ENCODE measurements at regions not wholly inside any gene's neighbourhood (a gene's known extent, or its start where the extent isn't known, plus 50 kb on each side); places are given as distances from the start of the nearest gene placed in this dataset.
"Not testable (repeated sequence)": the region's sequence is repeated elsewhere in the genome, so short reads cannot be mapped to it uniquely, and the experiment has no call there.

DNA sequence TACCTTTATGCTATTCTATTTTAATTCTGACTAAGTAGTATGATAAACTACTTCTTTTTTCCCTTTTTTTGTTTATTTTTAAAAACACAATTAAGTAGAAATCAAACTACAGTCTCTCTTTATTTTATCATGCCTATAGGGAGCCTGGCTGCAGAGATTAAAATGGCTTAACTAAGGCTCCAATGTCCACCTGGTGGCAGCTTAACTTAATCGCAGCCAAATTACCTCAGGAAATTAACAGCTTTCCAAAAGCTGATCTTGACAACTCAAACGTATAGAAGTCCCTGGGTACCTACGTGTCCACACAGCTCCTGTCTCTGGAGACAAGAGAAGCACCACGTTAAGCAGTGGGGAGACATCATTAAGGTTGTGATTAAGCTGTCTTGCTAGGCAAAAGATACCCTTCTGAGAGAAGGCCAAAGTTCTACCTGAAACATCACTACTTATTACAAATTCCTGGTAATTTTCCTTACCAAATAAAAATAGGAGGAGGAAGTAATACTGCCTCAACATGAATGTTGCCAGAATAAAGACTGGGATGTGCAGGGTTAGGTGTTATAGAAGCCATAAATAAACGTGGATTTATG lies 63.2 kb upstream of the SNX19 start:
- DNase-seq: peak; percentile 31

DNA sequence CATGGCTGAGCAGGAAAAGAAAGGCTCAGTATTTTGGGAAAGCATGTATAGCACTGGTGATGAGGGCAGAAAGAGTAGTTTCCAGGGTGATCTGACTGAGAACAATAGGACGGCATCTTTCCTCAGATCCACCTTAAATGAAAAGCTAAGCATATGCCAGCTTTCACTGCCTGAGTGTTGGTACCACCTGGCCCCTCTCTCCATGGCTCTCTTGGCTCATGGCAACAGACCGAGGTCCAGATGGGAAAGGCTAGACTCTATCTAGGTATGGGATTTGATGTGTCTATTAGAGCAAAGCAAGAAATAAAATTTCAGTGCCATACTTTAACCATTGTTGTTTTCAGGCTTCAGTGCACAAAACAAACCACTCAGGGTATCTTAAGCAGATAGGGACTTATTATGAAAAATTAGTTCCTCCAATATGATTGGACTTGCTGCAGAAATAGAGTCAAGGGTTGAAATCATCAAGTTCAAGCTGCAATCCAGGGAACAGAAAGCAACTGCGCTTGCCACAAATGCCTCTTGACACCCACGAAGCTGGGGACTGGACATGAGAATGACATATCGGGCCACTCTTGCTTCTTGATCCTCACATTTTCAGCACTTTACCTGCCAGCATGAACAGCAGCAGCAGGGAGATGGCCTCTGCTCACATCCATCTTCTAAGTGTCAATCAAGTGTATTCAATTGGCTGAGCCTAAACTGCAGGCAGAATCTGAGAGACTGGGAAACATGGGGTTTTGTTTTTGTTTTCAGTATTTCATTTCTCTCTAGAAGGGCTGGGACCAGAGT lies 64.0 kb upstream of the SNX19 start:
- DNase-seq: peak; percentile 8

GRCh38 chr11:130984241-130984640 lies 68.0 kb upstream of the SNX19 start:
- not testable (repeated sequence) for DNase-seq

GRCh38 chr11:130992788-130993187 lies 76.5 kb upstream of the SNX19 start:
- no peak for DNase-seq

DNA sequence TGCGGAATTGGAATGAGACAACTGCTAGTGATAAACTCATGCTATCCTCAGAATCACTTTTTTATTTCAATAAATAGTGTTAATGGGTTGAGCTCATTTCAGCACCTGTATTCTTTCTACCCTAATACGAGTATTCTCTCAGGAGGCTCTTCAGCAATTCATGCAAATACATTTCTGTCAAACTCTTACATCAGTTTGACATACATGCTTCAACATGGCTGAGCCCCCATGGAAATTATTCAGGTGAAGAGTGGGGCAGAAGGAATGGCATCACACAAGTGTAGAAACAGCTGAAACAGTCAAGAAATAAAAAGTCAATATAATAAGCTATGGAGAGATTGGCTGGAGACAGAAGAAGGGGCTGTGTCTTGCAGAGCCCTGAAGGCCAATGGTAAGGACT lies 77.8 kb upstream of the SNX19 start:
- no peak for DNase-seq

GRCh38 chr11:130995266-130995665 lies 79.0 kb upstream of the SNX19 start:
- no peak for DNase-seq

GRCh38 chr11:130997278-130997677 lies 81.0 kb upstream of the SNX19 start:
- no peak for DNase-seq

DNA sequence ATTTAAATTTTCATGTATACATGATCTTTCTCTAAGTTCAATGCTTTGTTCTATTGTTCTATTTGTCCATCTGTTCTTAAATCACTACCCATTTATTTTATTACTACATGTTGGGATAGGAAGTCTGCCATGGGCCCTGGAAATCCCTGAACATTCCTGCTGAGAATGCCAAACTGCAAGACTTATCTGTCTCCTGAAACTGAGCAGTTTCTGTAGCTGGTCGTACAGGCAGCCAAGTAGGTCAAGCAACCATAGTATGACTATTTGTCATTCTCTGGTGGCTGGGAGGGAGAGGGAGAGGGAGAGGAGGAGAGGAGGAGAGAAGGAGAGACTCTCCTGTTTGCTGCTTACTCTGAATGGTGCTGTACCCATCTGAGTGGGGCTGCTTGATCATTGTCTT lies 82.8 kb upstream of the SNX19 start:
- no peak for DNase-seq

GRCh38 chr11:130999992-131000770 lies 83.9 kb upstream of the SNX19 start:
- DNase-seq: peak; percentile 14

DNA sequence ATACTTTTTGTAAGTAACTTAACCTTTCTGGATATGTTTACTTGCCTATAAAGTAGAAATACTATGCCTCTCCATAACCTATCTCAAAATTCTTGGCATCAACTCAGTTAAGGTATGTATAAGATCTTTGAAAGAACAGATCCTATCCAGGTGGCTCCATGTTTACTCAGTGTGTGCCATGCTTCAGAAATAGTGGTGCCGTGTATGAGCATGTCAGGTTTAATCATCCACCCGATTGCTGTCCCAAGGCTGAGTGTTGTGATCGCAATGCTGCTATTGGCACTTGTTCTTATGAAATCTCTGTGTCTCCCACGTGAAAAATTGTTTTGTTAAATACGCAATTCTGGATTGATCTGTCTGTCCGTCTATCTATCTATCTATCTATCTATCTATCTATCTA lies 85.9 kb upstream of the SNX19 start:
- DNase-seq: no peak

DNA sequence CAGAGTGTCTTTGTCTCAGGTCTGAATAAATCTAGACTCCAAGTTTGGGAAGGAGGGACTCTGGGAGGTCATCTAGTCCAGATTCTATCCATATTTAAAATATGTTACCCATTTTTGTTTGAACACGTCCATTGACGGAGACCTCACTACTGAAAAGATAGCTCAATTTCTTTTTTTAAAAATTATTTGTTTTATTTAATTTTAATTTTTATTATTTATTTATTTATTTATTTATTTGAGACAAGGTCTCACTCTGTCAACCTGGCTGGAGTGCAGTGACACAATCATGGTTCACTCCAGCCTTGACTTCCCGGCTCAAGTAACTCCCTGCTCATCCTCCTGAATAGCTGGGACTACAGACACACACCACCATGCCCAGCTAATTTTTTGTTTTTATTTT lies 89.5 kb upstream of the SNX19 start:
- no peak for DNase-seq

- peak; percentile 26 for DNase-seq
Observed at GRCh38 chr11:131025020-131025419, 108.7 kb upstream of the SNX19 start.

DNA sequence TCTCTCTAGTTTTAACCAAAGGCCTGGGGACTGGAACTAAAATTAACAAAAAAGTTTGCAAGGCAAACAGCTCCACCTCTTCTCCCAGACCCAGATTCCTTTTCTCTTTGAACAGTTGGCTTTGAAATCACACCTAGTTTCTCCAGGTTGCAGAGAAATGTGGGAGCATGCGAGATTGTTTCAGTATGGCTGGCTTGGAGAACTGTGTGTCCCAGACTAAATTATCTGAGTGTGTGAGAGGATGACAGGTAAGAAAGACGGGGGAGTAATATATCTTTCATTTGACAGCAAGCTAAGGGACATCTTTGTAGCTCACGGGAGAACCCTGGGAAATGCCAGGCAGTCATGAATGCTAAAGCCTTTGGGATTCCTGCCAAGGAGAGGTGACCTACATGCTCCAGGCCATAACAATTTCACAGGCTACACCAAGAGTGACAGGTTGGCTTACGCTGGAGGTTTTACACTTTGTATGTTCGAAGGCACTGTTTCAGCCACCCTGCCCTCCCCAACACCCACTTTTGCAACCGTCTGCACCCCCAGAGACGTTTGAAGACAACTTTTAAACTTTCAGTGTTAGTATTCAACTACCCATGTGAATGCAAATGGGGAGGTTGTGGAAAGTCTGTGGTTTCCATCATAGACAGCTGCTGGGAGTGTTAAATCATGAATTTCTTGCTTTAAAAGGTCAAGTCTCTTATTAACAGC lies 109.3 kb upstream of the SNX19 start:
- peak; percentile 27 for DNase-seq

GRCh38 chr11:131027491-131027890 lies 111.2 kb upstream of the SNX19 start:
- no peak for DNase-seq

DNA sequence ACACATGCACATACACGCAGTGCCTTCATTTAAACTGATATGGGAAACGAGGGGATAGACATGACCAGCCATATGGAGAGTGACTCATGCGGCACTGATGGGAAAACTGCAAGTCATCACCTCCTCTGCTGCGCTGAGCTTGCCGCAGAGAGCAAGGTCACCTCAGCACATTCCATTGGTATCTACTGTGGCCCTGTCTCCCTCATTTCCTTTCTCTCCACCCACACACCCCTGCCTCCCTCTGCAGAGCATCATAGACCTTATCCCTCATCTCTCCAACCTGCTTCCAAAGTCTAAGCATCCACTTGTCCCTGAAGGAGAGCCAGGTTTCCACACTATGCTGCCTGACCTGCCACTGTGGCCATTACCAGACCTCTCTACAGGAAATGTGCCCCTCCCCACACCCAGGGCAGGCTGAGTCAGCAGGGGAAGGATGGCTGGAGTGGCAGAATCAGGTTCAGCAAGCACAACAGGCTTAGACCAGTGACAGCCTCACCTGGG lies 116.9 kb upstream of the SNX19 start:
- peak; percentile 66 for DNase-seq

DNA sequence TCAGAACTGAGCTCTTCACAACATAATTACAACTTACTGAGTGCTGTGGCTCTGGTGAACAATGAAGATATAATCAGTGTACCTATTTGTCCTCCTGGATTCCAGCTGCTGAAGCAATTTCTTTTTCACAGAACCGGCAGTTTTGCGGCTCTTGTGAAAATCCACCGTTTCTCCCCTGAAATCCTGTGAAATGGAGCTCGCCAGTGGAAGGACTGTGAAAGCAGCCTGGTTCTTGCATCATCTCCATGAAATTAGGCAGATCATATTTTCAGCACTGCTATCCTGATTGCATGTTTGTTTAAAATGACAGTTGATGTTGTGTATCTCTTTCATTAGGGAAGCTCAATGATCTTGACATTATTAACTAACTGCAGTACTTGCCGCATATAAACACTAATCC lies 120.2 kb upstream of the SNX19 start:
- DNase-seq: no peak

- no peak for DNase-seq
Observed at GRCh38 chr11:131037873-131038272, 121.6 kb upstream of the SNX19 start.

DNA sequence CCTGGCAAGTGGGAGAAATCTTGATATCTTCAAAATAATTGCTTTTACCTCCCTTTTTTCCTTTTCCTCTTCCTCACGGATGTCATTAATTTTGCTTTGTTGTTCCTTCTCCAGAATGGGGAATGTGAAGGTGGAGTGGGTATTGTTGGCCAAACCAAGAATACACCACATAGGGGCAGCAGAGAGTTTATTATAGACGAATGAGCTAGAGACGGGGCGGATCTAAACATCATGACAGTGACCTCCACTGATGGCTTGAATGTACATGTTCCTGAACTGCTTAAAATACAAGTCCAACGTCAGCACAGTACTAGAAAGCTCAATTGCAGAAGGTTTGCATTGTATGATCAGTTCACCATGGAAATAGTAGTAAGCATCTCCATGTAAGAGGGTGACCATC lies 122.3 kb upstream of the SNX19 start:
- no peak for DNase-seq

- DNase-seq: no peak
Observed at GRCh38 chr11:131041331-131042040, 125.2 kb upstream of the SNX19 start.

GRCh38 chr11:131042041-131042390 lies 125.7 kb upstream of the SNX19 start:
- no peak for DNase-seq

DNA sequence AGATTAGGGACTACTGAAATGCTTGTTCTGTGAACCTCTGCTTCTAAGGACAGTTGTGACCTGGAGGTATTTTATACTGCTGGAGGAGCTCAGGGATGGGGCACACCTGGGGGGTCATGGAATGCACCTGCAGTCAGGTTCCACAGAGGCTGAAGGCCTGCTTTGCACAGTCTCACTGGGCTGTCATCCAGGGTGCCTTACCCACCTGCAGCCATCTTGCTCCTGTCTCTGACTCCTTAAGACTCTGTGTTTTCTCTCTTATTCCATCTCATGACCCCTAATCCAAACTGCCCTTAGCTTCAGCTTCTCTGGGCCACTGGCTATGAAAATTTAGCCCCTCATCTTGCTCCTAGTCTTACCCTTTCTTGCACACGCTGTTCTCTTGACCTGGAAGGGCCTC lies 127.0 kb upstream of the SNX19 start:
- no peak for DNase-seq

DNA sequence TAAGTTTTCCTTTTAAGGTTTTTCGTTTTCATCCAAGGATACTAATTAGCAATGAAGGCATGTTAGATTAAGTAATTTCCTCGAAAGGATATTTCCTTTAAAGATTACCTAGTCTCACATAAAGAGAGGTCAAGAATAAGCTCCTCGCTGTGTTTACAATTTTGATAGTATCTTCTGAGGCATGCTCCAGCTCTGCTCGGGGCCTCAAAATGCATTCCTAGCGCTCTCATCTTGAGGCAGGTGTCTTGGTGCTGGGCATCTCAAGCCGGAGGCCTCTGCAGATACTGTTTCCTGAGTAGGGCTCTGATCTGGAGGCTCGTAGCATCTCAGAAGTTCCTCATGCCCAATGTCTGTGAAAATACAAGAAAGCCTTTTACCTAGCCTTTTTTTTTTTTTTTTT lies 128.6 kb upstream of the SNX19 start:
- DNase-seq: no peak

DNA sequence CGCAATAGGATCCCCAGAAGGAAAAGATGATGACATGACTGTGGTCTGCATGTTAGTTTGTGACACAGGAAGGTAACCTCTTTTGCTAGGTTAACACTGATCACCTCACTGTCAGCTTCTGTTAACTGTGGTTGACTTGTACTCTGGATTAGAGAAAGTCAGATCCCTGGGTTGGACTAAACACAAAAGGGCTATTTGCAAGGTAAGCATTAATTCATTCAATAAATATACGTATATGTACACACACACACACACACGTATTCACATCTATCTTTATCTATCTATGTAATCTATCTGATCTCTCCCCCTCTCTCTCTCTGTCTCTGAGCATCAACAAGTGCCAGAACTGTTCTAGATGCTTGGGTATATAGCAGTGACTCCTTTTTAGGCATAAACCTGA lies 136.1 kb upstream of the SNX19 start:
- DNase-seq: no peak
